ENCODE measurements at regions not wholly inside any gene's neighbourhood (a gene's known extent, or its start where the extent isn't known, plus 50 kb on each side); places are given as distances from the start of the nearest gene placed in this dataset.

DNA sequence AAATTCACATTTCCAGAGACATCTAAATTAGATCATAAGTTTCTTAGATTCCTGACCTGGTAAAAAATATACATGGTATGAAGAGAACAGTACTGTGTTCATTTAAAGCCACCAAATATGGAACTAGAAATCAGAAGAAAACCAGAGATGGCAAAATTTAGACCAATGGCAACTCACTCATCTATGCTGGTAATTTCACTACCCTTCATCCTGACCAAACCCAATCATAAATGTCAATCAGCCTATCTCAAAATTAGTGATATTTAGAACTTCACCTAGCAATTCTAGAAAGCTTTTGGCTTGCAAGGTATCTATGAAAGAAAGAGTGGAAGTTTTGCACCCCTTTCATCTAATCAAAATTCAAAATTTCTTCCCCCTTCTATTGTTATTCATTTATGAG, 107.7 kb downstream of the NIBAN1 start:
- H3K27me3 ChIP-seq (ENCODE audit: insufficient read depth): no peaks in the 10 kb centered on the region
- Mint-ChIP-seq H3K27ac (no peak overlapping the region), H3K36me3 (ENCODE audit: low read depth) (no peaks in the 10 kb centered on the region), H3K9me3 (no peaks in the 10 kb centered on the region), H3K4me1 (peaks cover 2% of the 10 kb centered on the region), H3K4me3 (no peak overlapping the region), H3K27me3 (ENCODE audit: insufficient read depth, low read depth, poor library complexity) (no peaks in the 10 kb centered on the region)
- TF ChIP-seq, protein P1, sequence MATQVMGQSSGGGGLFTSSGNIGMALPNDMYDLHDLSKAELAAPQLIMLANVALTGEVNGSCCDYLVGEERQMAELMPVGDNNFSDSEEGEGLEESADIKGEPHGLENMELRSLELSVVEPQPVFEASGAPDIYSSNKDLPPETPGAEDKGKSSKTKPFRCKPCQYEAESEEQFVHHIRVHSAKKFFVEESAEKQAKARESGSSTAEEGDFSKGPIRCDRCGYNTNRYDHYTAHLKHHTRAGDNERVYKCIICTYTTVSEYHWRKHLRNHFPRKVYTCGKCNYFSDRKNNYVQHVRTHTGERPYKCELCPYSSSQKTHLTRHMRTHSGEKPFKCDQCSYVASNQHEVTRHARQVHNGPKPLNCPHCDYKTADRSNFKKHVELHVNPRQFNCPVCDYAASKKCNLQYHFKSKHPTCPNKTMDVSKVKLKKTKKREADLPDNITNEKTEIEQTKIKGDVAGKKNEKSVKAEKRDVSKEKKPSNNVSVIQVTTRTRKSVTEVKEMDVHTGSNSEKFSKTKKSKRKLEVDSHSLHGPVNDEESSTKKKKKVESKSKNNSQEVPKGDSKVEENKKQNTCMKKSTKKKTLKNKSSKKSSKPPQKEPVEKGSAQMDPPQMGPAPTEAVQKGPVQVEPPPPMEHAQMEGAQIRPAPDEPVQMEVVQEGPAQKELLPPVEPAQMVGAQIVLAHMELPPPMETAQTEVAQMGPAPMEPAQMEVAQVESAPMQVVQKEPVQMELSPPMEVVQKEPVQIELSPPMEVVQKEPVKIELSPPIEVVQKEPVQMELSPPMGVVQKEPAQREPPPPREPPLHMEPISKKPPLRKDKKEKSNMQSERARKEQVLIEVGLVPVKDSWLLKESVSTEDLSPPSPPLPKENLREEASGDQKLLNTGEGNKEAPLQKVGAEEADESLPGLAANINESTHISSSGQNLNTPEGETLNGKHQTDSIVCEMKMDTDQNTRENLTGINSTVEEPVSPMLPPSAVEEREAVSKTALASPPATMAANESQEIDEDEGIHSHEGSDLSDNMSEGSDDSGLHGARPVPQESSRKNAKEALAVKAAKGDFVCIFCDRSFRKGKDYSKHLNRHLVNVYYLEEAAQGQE (IDR thresholded peaks at IDR 0.05; ENCODE audit: unreplicated experiment): no peak
- TF ChIP-seq NANOG (IDR thresholded peaks at IDR 0.05; ENCODE audit: borderline replicate concordance): no peak
- TF ChIP-seq, protein P2, sequence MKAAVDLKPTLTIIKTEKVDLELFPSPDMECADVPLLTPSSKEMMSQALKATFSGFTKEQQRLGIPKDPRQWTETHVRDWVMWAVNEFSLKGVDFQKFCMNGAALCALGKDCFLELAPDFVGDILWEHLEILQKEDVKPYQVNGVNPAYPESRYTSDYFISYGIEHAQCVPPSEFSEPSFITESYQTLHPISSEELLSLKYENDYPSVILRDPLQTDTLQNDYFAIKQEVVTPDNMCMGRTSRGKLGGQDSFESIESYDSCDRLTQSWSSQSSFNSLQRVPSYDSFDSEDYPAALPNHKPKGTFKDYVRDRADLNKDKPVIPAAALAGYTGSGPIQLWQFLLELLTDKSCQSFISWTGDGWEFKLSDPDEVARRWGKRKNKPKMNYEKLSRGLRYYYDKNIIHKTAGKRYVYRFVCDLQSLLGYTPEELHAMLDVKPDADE (IDR thresholded peaks at IDR 0.05): no peak
- H2AFZ ChIP-seq: no peak overlapping the region
- no peaks in the 10 kb centered on the region for H3K79me2 ChIP-seq (replicated peaks; ENCODE audit: insufficient read depth)
- no peaks in the 10 kb centered on the region for H4K20me1 ChIP-seq (replicated peaks; ENCODE audit: insufficient read depth)
- no peak overlapping the region for H3K27ac ChIP-seq (ENCODE audit: low read depth)
- no peaks in the 10 kb centered on the region for H3K36me3 ChIP-seq (ENCODE audit: insufficient read depth)
- ATAC-seq: no peak
- DNase-seq (ENCODE audit: low spot score): no peak
- H3K4me1 ChIP-seq (ENCODE audit: insufficient read depth): no peaks in the 10 kb centered on the region
- no peak overlapping the region for H3K4me2 ChIP-seq
- no peaks in the 10 kb centered on the region for H3F3A ChIP-seq (replicated peaks; ENCODE audit: low read depth)
- no peaks in the 10 kb centered on the region for H3K9me2 ChIP-seq (ENCODE audit: insufficient read depth)
- no peak overlapping the region for H3K4me3 ChIP-seq

DNA sequence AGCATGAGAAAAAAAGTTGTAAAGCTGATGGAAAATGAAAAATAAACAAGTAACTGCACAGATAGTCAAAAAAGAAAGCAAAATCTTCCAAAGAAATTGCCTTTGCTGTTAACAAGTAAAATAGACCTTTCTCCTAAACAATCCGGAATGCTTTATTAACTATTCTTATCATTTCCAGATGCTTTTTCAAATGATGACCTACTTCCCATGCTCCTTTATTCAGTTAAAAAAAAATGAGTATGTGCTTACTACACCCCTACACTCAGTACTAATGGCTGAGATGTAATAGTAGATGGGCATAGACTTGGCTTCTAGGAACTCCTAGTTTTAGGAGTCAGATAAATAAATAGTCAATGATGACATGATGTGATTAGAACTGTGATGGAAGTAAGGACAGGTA, 108.5 kb downstream of the NIBAN1 start:
- H3K4me2 ChIP-seq: no peak overlapping the region
- no peaks in the 10 kb centered on the region for H3K79me2 ChIP-seq (replicated peaks; ENCODE audit: insufficient read depth)
- no peak overlapping the region for H3K4me3 Mint-ChIP-seq
- no peaks in the 10 kb centered on the region for H3K36me3 Mint-ChIP-seq (ENCODE audit: low read depth)
- no peaks in the 10 kb centered on the region for H3K9me2 ChIP-seq (ENCODE audit: insufficient read depth)
- no peak overlapping the region for H2AFZ ChIP-seq
- no peaks in the 10 kb centered on the region for H3K27me3 ChIP-seq (ENCODE audit: insufficient read depth)
- peaks cover 3% of the 10 kb centered on the region for H3K4me1 Mint-ChIP-seq
- H4K20me1 ChIP-seq (replicated peaks; ENCODE audit: insufficient read depth): no peaks in the 10 kb centered on the region
- H3K36me3 ChIP-seq (ENCODE audit: insufficient read depth): no peaks in the 10 kb centered on the region
- H3F3A ChIP-seq (replicated peaks; ENCODE audit: low read depth): no peaks in the 10 kb centered on the region
- H3K4me1 ChIP-seq (ENCODE audit: insufficient read depth): no peaks in the 10 kb centered on the region
- H3K27me3 Mint-ChIP-seq (ENCODE audit: insufficient read depth, low read depth, poor library complexity): no peaks in the 10 kb centered on the region
- ATAC-seq: no peak
- no peak overlapping the region for H3K27ac Mint-ChIP-seq
- no peaks in the 10 kb centered on the region for H3K9me3 Mint-ChIP-seq
- H3K4me3 ChIP-seq: no peak overlapping the region
- DNase-seq (ENCODE audit: low spot score): no peak
- H3K27ac ChIP-seq (ENCODE audit: low read depth): no peak overlapping the region
- no peak for TF ChIP-seq EZH2phosphoT487 (IDR thresholded peaks at IDR 0.05; ENCODE audit: unreplicated experiment)
- TF ChIP-seq, protein P1 (IDR thresholded peaks at IDR 0.05; ENCODE audit: unreplicated experiment): no peak
- TF ChIP-seq CREB1 (CRISPR knock-in tag; IDR thresholded peaks at IDR 0.05; ENCODE audit: low read depth): no peak
- TF ChIP-seq ZNF114 (CRISPR knock-in tag; IDR thresholded peaks at IDR 0.05): no peak
- TF ChIP-seq EZH2 (IDR thresholded peaks at IDR 0.05; ENCODE audit: low read depth, unreplicated experiment): no peak
- TF ChIP-seq ZNF331 (CRISPR knock-in tag; IDR thresholded peaks at IDR 0.05; ENCODE audit: low read depth): no peak
- no peak for TF ChIP-seq NANOG (IDR thresholded peaks at IDR 0.05; ENCODE audit: borderline replicate concordance)
- TF ChIP-seq, protein P2 (IDR thresholded peaks at IDR 0.05): no peak
- TF ChIP-seq, protein P3, sequence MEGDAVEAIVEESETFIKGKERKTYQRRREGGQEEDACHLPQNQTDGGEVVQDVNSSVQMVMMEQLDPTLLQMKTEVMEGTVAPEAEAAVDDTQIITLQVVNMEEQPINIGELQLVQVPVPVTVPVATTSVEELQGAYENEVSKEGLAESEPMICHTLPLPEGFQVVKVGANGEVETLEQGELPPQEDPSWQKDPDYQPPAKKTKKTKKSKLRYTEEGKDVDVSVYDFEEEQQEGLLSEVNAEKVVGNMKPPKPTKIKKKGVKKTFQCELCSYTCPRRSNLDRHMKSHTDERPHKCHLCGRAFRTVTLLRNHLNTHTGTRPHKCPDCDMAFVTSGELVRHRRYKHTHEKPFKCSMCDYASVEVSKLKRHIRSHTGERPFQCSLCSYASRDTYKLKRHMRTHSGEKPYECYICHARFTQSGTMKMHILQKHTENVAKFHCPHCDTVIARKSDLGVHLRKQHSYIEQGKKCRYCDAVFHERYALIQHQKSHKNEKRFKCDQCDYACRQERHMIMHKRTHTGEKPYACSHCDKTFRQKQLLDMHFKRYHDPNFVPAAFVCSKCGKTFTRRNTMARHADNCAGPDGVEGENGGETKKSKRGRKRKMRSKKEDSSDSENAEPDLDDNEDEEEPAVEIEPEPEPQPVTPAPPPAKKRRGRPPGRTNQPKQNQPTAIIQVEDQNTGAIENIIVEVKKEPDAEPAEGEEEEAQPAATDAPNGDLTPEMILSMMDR (conservative IDR thresholded peaks at IDR 0.05; ENCODE audit: low read depth in 2 of 2): no peak
